ENCODE measurements at regions not wholly inside any gene's neighbourhood (a gene's known extent, or its start where the extent isn't known, plus 50 kb on each side); places are given as distances from the start of the nearest gene placed in this dataset.

DNA sequence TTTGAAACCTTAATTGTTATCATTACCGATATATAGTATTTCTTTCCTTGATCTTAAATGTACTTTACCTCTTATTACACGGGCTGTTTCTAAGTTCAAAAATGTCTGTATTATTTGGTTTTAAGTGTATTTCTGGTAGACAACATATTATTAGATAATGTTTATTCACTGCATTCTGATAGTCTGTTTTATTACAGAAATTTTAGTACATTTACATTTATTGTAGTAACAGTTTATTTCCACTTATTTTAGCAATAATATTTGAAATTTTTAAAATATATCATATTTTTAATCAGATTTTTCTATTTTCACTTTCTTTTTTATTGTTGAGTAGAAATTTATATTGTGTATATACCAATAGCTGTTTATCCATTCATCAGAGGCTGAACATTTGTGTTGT is 1195.2 kb downstream of the TBC1D22A start:
- H3K27me3 ChIP-seq (replicated peaks; ENCODE audit: insufficient read depth, low read length), result no peaks in the 10 kb centered on the region
- H3K9me3 ChIP-seq (replicated peaks; ENCODE audit: insufficient read depth, low read length), result no peaks in the 10 kb centered on the region
- H3K9ac ChIP-seq (ENCODE audit: low read length), result no peak overlapping the region
- H3K79me2 ChIP-seq (ENCODE audit: low read length), result no peaks in the 10 kb centered on the region
- no peaks in the 10 kb centered on the region for H3K4me1 ChIP-seq (ENCODE audit: low read length)
- no peaks in the 10 kb centered on the region for H3K36me3 ChIP-seq (replicated peaks; ENCODE audit: insufficient read depth, low read length)
- DNase-seq, result no peak
- no peaks in the 10 kb centered on the region for H4K20me1 ChIP-seq (ENCODE audit: insufficient read depth, low read length)
- no peaks in the 10 kb centered on the region for H3F3A ChIP-seq (ENCODE audit: insufficient read depth, low read length)
- no peak overlapping the region for H3K27ac ChIP-seq (ENCODE audit: low read length)
- H3K9me2 ChIP-seq (replicated peaks; ENCODE audit: insufficient read depth, low read length), result no peaks in the 10 kb centered on the region
- no peak overlapping the region for H3K4me3 ChIP-seq (ENCODE audit: low read length)
- TF ChIP-seq EZH2 (optimal IDR thresholded peaks at IDR 0.05; ENCODE audit: low read depth, low read length) (no peak), EZH2phosphoT487 (IDR thresholded peaks at IDR 0.05; ENCODE audit: low read length) (no peak)
- TF ChIP-seq, protein P1, sequence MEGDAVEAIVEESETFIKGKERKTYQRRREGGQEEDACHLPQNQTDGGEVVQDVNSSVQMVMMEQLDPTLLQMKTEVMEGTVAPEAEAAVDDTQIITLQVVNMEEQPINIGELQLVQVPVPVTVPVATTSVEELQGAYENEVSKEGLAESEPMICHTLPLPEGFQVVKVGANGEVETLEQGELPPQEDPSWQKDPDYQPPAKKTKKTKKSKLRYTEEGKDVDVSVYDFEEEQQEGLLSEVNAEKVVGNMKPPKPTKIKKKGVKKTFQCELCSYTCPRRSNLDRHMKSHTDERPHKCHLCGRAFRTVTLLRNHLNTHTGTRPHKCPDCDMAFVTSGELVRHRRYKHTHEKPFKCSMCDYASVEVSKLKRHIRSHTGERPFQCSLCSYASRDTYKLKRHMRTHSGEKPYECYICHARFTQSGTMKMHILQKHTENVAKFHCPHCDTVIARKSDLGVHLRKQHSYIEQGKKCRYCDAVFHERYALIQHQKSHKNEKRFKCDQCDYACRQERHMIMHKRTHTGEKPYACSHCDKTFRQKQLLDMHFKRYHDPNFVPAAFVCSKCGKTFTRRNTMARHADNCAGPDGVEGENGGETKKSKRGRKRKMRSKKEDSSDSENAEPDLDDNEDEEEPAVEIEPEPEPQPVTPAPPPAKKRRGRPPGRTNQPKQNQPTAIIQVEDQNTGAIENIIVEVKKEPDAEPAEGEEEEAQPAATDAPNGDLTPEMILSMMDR (IDR thresholded peaks at IDR 0.05; ENCODE audit: low read length), result no peak
- no peak overlapping the region for H2AFZ ChIP-seq (ENCODE audit: low read length)
- H3K4me2 ChIP-seq (ENCODE audit: low read depth, low read length), result no peak overlapping the region

DNA sequence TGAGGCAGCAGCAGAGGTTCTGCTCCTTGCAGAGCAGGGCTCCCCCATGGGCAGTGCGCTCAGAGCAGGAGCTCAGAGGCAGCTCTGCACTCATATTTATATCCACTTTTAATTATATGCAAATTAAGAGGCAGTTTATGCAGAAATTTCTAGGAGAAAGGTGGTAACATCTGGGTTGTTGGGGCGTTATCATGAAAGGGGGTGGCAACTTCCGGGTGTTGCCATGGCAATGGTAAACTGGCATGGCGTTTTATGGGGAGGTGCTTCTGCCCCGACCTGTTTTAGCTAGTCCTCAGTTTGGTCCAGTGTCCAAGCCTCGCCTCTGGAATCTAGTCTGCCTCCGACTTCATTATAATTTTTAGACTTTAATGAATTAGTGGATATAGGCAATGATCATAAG is 1191.7 kb downstream of the TBC1D22A start:
- H3K9me2 ChIP-seq (replicated peaks; ENCODE audit: insufficient read depth, low read length), result no peaks in the 10 kb centered on the region
- H3K36me3 ChIP-seq (replicated peaks; ENCODE audit: insufficient read depth, low read length), result no peaks in the 10 kb centered on the region
- H3K4me3 ChIP-seq (ENCODE audit: low read length), result no peak overlapping the region
- H3K4me2 ChIP-seq (ENCODE audit: low read depth, low read length), result no peak overlapping the region
- no peaks in the 10 kb centered on the region for H3K79me2 ChIP-seq (ENCODE audit: low read length)
- no peaks in the 10 kb centered on the region for H3K27me3 ChIP-seq (replicated peaks; ENCODE audit: insufficient read depth, low read length)
- TF ChIP-seq EZH2 (optimal IDR thresholded peaks at IDR 0.05; ENCODE audit: low read depth, low read length), result no peak
- H2AFZ ChIP-seq (ENCODE audit: low read length), result no peak overlapping the region
- no peaks in the 10 kb centered on the region for H4K20me1 ChIP-seq (ENCODE audit: insufficient read depth, low read length)
- no peaks in the 10 kb centered on the region for H3K9me3 ChIP-seq (replicated peaks; ENCODE audit: insufficient read depth, low read length)
- H3K27ac ChIP-seq (ENCODE audit: low read length), result no peak overlapping the region
- H3K4me1 ChIP-seq (ENCODE audit: low read length), result no peaks in the 10 kb centered on the region
- H3F3A ChIP-seq (ENCODE audit: insufficient read depth, low read length), result no peaks in the 10 kb centered on the region
- no peak for DNase-seq
- H3K9ac ChIP-seq (ENCODE audit: low read length), result no peak overlapping the region

DNA sequence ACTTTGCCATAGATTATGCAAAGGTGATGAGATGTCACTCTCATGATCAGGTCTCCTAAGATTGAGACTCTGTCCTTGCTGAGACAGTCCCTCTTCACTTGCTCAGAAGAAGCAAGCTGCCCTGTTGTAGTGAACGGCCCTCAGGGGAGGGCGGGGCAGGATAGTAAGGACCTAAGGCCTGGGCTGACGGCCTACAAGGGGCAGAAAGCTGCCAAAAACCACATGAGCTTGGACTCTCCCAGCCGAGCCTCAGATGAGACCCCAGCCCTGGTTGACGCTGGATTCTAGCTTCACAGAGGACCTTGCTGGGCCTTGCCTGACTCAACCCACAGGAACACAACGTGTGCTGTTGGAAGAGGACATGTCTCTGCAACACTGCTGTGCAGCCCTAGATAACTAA is 1182.5 kb downstream of the TBC1D22A start:
- Histone ChIP-seq H3K9me2 (replicated peaks; ENCODE audit: insufficient read depth, low read length) (no peaks in the 10 kb centered on the region), H3K4me2 (ENCODE audit: low read depth, low read length) (no peak overlapping the region), H3K27ac (ENCODE audit: low read length) (no peak overlapping the region), H3K36me3 (replicated peaks; ENCODE audit: insufficient read depth, low read length) (no peaks in the 10 kb centered on the region), H3K27me3 (replicated peaks; ENCODE audit: insufficient read depth, low read length) (no peaks in the 10 kb centered on the region), H3K4me1 (ENCODE audit: low read length) (peaks cover 17% of the 10 kb centered on the region), H3K9ac (ENCODE audit: low read length) (no peak overlapping the region), H3F3A (ENCODE audit: insufficient read depth, low read length) (no peaks in the 10 kb centered on the region), H4K20me1 (ENCODE audit: insufficient read depth, low read length) (no peaks in the 10 kb centered on the region), H3K9me3 (replicated peaks; ENCODE audit: insufficient read depth, low read length) (no peaks in the 10 kb centered on the region), H3K4me3 (ENCODE audit: low read length) (no peak overlapping the region), H3K79me2 (ENCODE audit: low read length) (no peaks in the 10 kb centered on the region), H2AFZ (ENCODE audit: low read length) (no peak overlapping the region)
- no peak for TF ChIP-seq EZH2phosphoT487 (IDR thresholded peaks at IDR 0.05; ENCODE audit: low read length)
- TF ChIP-seq EZH2 (optimal IDR thresholded peaks at IDR 0.05; ENCODE audit: low read depth, low read length), result no peak
- TF ChIP-seq, protein P1 (IDR thresholded peaks at IDR 0.05; ENCODE audit: low read length), result no peak
- no peak for DNase-seq

DNA sequence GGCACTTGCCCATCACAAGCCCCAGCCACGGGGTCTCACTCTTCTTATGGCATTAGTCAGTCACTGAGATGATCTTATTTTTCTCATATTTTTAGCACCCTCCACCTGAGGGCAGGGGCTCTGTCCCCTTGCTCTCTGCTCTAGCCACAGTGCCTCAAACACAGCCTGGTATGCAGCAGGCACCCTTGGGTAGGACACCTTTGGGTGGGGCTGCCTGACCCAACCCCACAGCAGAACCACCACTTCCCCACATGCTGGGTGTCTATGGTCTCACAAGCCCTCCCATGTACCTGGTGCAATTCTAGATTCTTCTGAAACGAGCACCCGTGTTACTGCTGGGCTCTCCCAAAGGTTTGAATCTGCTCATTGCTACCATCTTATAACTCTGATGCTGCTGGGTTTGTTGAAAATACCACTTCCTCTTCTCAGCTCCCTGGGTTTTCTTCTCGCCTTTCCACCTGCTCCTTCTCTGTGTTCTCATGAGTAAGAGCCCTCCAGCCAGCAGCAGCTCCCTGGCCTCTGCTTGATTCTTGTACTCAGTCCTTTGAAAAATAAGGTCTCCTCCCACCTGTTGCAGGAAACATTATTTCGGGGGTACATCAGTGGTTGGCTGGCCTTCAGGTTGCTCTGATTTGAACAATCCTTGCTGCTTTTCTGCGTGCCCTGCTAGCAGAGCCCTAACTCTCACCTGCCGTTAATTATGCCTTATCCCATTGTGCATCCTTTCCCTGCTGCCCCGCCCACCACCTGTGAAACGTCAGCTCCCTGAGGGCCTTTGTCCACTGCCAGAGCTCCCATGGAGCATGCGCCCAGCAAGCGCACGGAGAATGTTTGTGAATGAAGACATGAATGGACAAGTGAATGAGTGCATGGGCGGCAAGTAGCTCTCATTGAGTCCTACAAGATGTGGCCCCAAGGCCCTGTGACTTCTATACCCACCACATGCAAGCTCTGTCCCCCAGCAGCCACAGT is 1181.6 kb downstream of the TBC1D22A start:
- Histone ChIP-seq H4K20me1 (ENCODE audit: insufficient read depth, low read length) (no peaks in the 10 kb centered on the region), H2AFZ (ENCODE audit: low read length) (no peak overlapping the region; the same call in 1 of the 2 replicates)
- no peak for TF ChIP-seq EZH2 (optimal IDR thresholded peaks at IDR 0.05; ENCODE audit: low read depth, low read length)
- TF ChIP-seq EZH2phosphoT487 (IDR thresholded peaks at IDR 0.05; ENCODE audit: low read length), result no peak
- TF ChIP-seq, protein P1 (IDR thresholded peaks at IDR 0.05; ENCODE audit: low read length), result no peak

More for the DNA sequence above, 1181.6 kb downstream of the TBC1D22A start:
- Histone ChIP-seq H3K4me2 (ENCODE audit: low read depth, low read length) (no peak overlapping the region), H3K79me2 (ENCODE audit: low read length) (no peaks in the 10 kb centered on the region), H3K4me3 (ENCODE audit: low read length) (no peak overlapping the region), H3K36me3 (replicated peaks; ENCODE audit: insufficient read depth, low read length) (no peaks in the 10 kb centered on the region), H3F3A (ENCODE audit: insufficient read depth, low read length) (no peaks in the 10 kb centered on the region), H3K27me3 (replicated peaks; ENCODE audit: insufficient read depth, low read length) (no peaks in the 10 kb centered on the region), H3K9ac (ENCODE audit: low read length) (no peak overlapping the region), H3K9me3 (replicated peaks; ENCODE audit: insufficient read depth, low read length) (no peaks in the 10 kb centered on the region), H3K27ac (ENCODE audit: low read length) (no peak overlapping the region), H3K9me2 (replicated peaks; ENCODE audit: insufficient read depth, low read length) (no peaks in the 10 kb centered on the region), H3K4me1 (ENCODE audit: low read length) (peaks cover 17% of the 10 kb centered on the region)
- no peak for DNase-seq

Data from MM.1S (cell line).